HEK293T (cell line): ENCODE measurements at regions not wholly inside any gene's neighbourhood (a gene's known extent, or its start where the extent isn't known, plus 50 kb on each side); places are given as distances from the start of the nearest gene placed in this dataset.

Experiments used
- ARNT ChIP-seq: fragments of 450-650 bp; IDR thresholded peaks from 2 replicates; pipeline ENCODE4 v1.6.1; 2017; ENCODE audit warnings: mild to moderate bottlenecking
- ELF4 ChIP-seq: fragments of 450-650 bp; IDR thresholded peaks from 2 replicates; pipeline ENCODE4 v1.6.1; 2017; ENCODE audit warnings: antibody characterized with exemption
- FOXA1 ChIP-seq: fragments of 450-650 bp; IDR thresholded peaks from 2 replicates; pipeline ENCODE4 v1.6.1; 2016; ENCODE audit warnings: mild to moderate bottlenecking
- FOXK2 ChIP-seq: fragments of 450-650 bp; IDR thresholded peaks from 2 replicates; pipeline ENCODE4 v1.6.1; 2016; ENCODE audit warnings: mild to moderate bottlenecking
- FOXM1 ChIP-seq: fragments of 450-650 bp; IDR thresholded peaks from 2 replicates; pipeline ENCODE4 v1.6.1; 2017; ENCODE audit warnings: mild to moderate bottlenecking, borderline replicate concordance
- LEF1 ChIP-seq: fragments of 450-650 bp; IDR thresholded peaks from 2 replicates; pipeline ENCODE4 v1.6.1; 2017; ENCODE audit warnings: mild to moderate bottlenecking, borderline replicate concordance
- PKNOX1 ChIP-seq: fragments of 450-650 bp; IDR thresholded peaks from 2 replicates; pipeline ENCODE4 v1.6.1; 2016
- SP1 ChIP-seq: fragments of 450-650 bp; IDR thresholded peaks from 2 replicates; pipeline ENCODE4 v1.6.1; 2017
- TARDBP ChIP-seq: fragments of 450-650 bp; IDR thresholded peaks from 2 replicates; pipeline ENCODE4 v1.6.1; 2016
- ZNF384 ChIP-seq: fragments of 450-650 bp; IDR thresholded peaks from 2 replicates; pipeline ENCODE4 v1.6.1; 2016

- TF ChIP-seq ARNT: no peak
- TF ChIP-seq LEF1: no peak
- no peak for TF ChIP-seq TARDBP
- no peak for TF ChIP-seq ZNF384
- no peak for TF ChIP-seq SP1
- no peak for TF ChIP-seq PKNOX1
- TF ChIP-seq FOXM1: no peak
- no peak for TF ChIP-seq FOXK2
- TF ChIP-seq ELF4: no peak
- no peak for TF ChIP-seq FOXA1
Observed at GRCh38 chr2:15751477-15751876, 159.8 kb downstream of the DDX1 start.
